Spleen (tissue), 11 donors: ENCODE measurements at regions not wholly inside any gene's neighbourhood (a gene's known extent, or its start where the extent isn't known, plus 50 kb on each side); places are given as distances from the start of the nearest gene placed in this dataset.

Experiments
- DNase-seq: peaks from one replicate; pipeline ENCODE4 v3.0.0-alpha.2; 2020
- H3K27ac ChIP-seq, 8 donors: fragments of 200-600 bp; sonication (generic) in 7 of 8; 1 replicate in 4 of 8; 2 replicates in 4 of 8; pipeline versions ENCODE4 v1.5.0 to v1.8.0; 2016 to 2021; ENCODE audit warnings: inconsistent platforms in 4 of 8, mild to moderate bottlenecking in 4 of 8, moderate library complexity in 1 of 8
- H3K27me3 ChIP-seq, 7 donors: fragments of 200-600 bp; sonication (generic) in 6 of 7; replicated peaks in 1 of 7; 1 replicate in 4 of 7; 2 replicates in 3 of 7; pipeline versions ENCODE4 v1.5.0 to v1.8.0; 2016 to 2021; ENCODE audit warnings: inconsistent platforms in 3 of 7, mild to moderate bottlenecking in 1 of 7
- H3K36me3 ChIP-seq, 6 donors: fragments of 200-600 bp; sonication (generic) in 5 of 6; 1 replicate in 4 of 6; 2 replicates in 2 of 6; pipeline versions ENCODE4 v1.5.0 to v1.8.0; 2016 to 2021; ENCODE audit warnings: inconsistent platforms in 2 of 6
- H3K4me1 ChIP-seq, 6 donors: fragments of 200-600 bp; sonication (generic) in 5 of 6; 1 replicate in 3 of 6; 2 replicates in 3 of 6; pipeline versions ENCODE4 v1.5.0 to v1.8.0; 2016 to 2021; ENCODE audit warnings: inconsistent platforms in 3 of 6
- H3K4me3 ChIP-seq, 8 donors: fragments of 200-600 bp; sonication (generic) in 7 of 8; 1 replicate in 4 of 8; 2 replicates in 4 of 8; pipeline versions ENCODE4 v1.5.0 to v1.8.0; 2016 to 2021; ENCODE audit warnings: inconsistent platforms in 4 of 8, mild to moderate bottlenecking in 4 of 8, moderate library complexity in 2 of 8
- H3K9me3 ChIP-seq, 8 donors: fragments of 200-600 bp; sonication (generic) in 7 of 8; 1 replicate in 4 of 8; 2 replicates in 4 of 8; pipeline versions ENCODE4 v1.5.0 to v1.8.0; 2016 to 2021; ENCODE audit warnings: inconsistent platforms in 4 of 8
- POLR2A ChIP-seq, 3 donors: fragments of 450-650 bp; IDR thresholded peaks; one replicate each; pipeline ENCODE4 v1.5.1; 2017; ENCODE audit warnings: antibody characterized with exemption in 3 of 3, mild to moderate bottlenecking in 1 of 3
- POLR2AphosphoS5 ChIP-seq, 3 donors: sonication (generic); formaldehyde crosslinking; IDR thresholded peaks; one replicate each; pipeline ENCODE4 v1.5.1; 2017; ENCODE audit warnings: antibody characterized with exemption in 3 of 3
- WGBS, 5 donors: extraction: QIAGEN DNeasy Blood & Tissue Kit in 3 of 5; methylation state at CpG; one replicate each; pipeline versions ENCODE4 v1.1.5 to v1.1.7; 2013 to 2018; 5-methylcytosine and 5-hydroxymethylcytosine counted together
- intact Hi-C: fragments of 100-400 bp; cut with DNase I; formaldehyde crosslinking; loops from one replicate; pipeline ENCODE4 v1.15.0; 2023; ENCODE audit warnings: low total_unique reads
- TF ChIP-seq, protein P1 (sequence below), 11 experiments: fragments of 200-600 bp in 7 of 11; fragments of 450-650 bp in 4 of 11; sonication (generic) in 4 of 11; IDR thresholded peaks in 8 of 11; conservative IDR thresholded peaks in 3 of 11; 1 replicate in 7 of 11; 2 replicates in 4 of 11; pipeline versions ENCODE4 v1.4.0 to v1.8.0; 2016 to 2021; ENCODE audit warnings: antibody characterized with exemption in 11 of 11, inconsistent platforms in 4 of 11, mild to moderate bottlenecking in 1 of 11
- donor health status: healthy with polysubstance abuse.
- donor health status: DM: no; HTN: no; CAD: no; lungs with moderate emphysema.
- donor health status: DM: no; HTN: no; CAD: no.
- donor health status: Bipolar disorder and iron deficiency.
- donor health status: healthy.
- donor health status: DM: no; HTN: no; CAD: no.
- donor health status: DM: yes; HTN: yes; CAD: no.

DNA sequence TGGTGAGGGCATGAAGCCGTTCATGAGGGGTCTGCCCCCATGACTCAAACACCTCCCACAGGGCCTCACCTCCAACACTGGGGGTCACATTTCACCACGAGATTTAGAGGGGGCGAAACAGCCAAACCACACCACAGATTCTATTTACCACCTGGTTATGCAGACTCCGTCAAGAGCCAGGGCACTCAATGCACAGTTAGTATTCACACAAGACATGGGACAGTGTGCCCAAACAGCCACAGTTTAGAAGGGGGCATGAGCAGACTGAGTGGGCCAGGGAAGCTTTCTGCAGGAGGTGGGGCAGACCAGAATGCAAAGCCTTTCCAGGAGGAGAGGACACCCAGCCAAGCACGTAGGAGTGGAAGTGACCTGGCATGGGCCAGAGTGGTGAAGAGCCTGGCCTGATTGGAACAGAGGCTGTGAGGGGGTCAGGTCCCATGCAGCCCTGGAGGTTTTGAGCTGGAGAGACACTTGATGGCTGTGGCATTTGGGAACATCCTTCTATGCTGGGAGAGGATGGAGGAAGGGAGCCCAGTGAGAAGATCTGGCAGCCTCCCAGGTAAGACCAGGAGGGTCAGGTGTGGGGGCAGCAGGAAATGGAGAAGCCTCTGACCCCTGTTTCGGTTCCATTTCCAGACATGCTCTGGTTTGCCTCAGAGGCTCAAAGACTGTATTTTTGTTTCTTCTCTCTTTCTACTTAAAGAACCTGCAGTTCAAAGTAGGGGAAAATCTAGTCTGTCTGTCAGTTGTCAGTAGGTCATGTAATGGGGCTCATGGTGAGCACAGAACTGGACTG is 199.1 kb upstream of the NCAM1 start:
- Histone ChIP-seq H3K36me3 (no peaks in the 10 kb centered on the region), H3K4me1 (no peaks in the 10 kb centered on the region), H3K27ac (no peak overlapping the region), H3K4me3 (no peak overlapping the region), H3K9me3 (no peaks in the 10 kb centered on the region), H3K27me3 (peaks cover 0 to 16% (median 0%) of the 10 kb centered on the region in 7 donors)
- DNase-seq: no peak
- 62 to 74% (median 70%) methylated on average over 6 of the region's 6 CpGs for WGBS, 5 donors
- intact Hi-C loops: no loop called here
- TF ChIP-seq, protein P1, sequence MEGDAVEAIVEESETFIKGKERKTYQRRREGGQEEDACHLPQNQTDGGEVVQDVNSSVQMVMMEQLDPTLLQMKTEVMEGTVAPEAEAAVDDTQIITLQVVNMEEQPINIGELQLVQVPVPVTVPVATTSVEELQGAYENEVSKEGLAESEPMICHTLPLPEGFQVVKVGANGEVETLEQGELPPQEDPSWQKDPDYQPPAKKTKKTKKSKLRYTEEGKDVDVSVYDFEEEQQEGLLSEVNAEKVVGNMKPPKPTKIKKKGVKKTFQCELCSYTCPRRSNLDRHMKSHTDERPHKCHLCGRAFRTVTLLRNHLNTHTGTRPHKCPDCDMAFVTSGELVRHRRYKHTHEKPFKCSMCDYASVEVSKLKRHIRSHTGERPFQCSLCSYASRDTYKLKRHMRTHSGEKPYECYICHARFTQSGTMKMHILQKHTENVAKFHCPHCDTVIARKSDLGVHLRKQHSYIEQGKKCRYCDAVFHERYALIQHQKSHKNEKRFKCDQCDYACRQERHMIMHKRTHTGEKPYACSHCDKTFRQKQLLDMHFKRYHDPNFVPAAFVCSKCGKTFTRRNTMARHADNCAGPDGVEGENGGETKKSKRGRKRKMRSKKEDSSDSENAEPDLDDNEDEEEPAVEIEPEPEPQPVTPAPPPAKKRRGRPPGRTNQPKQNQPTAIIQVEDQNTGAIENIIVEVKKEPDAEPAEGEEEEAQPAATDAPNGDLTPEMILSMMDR (IDR thresholded peaks at IDR 0.05 in 8 of 11, conservative IDR thresholded peaks at IDR 0.05 in 3 of 11): no peak
- TF ChIP-seq POLR2AphosphoS5 (IDR thresholded peaks at IDR 0.05): no peak
- no peak for TF ChIP-seq POLR2A (IDR thresholded peaks at IDR 0.05)

DNA sequence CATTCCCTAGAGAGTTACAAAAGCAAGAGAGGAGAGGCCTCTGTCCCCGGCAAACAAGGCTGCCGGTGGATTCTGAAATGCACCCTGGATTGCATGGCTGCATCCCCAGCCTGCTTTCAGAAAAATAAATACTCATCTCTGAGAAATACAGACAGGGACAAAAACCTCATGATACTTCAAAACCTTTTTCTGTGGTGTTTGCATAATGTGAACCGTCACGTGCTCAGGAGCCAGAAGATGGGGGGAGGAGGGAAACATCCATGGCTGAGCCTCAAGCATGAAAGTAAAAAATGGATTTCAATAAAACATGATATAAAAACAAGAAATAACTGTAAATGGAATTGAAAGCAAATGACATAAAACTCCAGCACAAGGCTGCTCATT is 198.5 kb upstream of the NCAM1 start:
- no peaks in the 10 kb centered on the region for H3K36me3 ChIP-seq
- intact Hi-C loops: no loop called here
- no peak overlapping the region for H3K4me3 ChIP-seq
- H3K9me3 ChIP-seq: no peaks in the 10 kb centered on the region
- H3K27ac ChIP-seq: no peak overlapping the region
- DNase-seq: no peak
- H3K27me3 ChIP-seq: peaks cover 0 to 16% (median 0%) of the 10 kb centered on the region in 7 donors
- H3K4me1 ChIP-seq: no peaks in the 10 kb centered on the region
- 69 to 86% (median 82%) methylated on average over 4 of the region's 4 CpGs for WGBS, 5 donors
- no peak for TF ChIP-seq POLR2A (IDR thresholded peaks at IDR 0.05)
- no peak for TF ChIP-seq POLR2AphosphoS5 (IDR thresholded peaks at IDR 0.05)
- TF ChIP-seq, protein P1 (IDR thresholded peaks at IDR 0.05 in 8 of 11, conservative IDR thresholded peaks at IDR 0.05 in 3 of 11): no peak

DNA sequence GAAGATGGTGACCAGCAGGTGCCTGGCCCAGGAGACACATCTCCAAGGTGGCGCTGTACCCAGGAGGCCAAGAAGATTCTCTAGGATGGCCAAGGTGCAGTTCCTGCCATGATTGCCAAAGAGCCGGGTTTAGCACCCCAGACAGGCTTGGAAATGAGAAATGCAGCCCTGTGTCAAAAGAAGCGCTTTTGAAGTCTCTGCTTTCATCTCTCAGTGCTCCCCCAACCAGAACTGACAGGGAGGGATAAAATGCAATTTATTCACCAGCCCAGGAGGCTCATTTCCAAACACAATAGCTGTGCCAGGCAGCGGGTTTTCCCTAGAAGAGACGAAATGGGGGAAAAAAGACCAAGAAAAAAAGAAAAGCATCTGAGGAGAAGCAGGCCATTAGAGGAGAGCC is 195.9 kb upstream of the NCAM1 start:
- H3K27me3 ChIP-seq: peaks cover 0 to 8% (median 0%) of the 10 kb centered on the region in 7 donors
- H3K9me3 ChIP-seq: no peaks in the 10 kb centered on the region
- no peak for DNase-seq
- 82 to 91% (median 86%) methylated on average over 4 to 5 of the region's 5 CpGs for WGBS, 5 donors
- no peak overlapping the region for H3K27ac ChIP-seq
- intact Hi-C loops: no loop called here
- TF ChIP-seq POLR2AphosphoS5 (IDR thresholded peaks at IDR 0.05) (no peak), POLR2A (IDR thresholded peaks at IDR 0.05) (no peak)
- TF ChIP-seq, protein P1 (IDR thresholded peaks at IDR 0.05 in 8 of 11, conservative IDR thresholded peaks at IDR 0.05 in 3 of 11): no peak
- H3K4me1 ChIP-seq: no peaks in the 10 kb centered on the region
- no peak overlapping the region for H3K4me3 ChIP-seq
- no peaks in the 10 kb centered on the region for H3K36me3 ChIP-seq

DNA sequence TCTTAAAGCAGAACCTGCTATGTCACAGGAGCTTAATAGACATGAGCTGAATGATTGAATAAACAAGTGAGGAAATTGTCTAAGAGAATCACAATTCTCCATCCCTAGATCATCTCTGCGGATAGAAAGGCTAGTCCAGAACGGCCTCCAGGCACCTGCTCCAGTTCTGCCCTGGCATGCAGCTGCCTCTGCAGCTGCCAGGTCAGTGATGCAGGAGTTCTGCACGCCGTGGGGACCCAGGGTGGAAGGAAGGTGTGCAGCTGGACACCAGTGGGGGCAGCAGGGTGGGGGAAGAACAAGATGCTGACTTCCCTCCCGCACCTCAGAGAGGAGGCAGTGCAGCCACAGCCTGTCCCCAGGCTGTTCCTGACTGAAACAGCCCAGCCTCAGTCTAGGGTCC is 192.1 kb upstream of the NCAM1 start:
- H3K9me3 ChIP-seq: no peaks in the 10 kb centered on the region
- DNase-seq: no peak
- H3K4me1 ChIP-seq: no peaks in the 10 kb centered on the region
- peaks cover 0 to 10% (median 0%) of the 10 kb centered on the region in 7 donors for H3K27me3 ChIP-seq
- intact Hi-C loops: no loop called here
- H3K36me3 ChIP-seq: no peaks in the 10 kb centered on the region
- H3K27ac ChIP-seq: no peak overlapping the region
- H3K4me3 ChIP-seq: no peak overlapping the region
- TF ChIP-seq POLR2A (IDR thresholded peaks at IDR 0.05) (no peak), POLR2AphosphoS5 (IDR thresholded peaks at IDR 0.05) (no peak)
- TF ChIP-seq, protein P1 (IDR thresholded peaks at IDR 0.05 in 8 of 11, conservative IDR thresholded peaks at IDR 0.05 in 3 of 11): no peak
- WGBS, 5 donors: 51 to 80% (median 74%) methylated on average over 5 of the region's 5 CpGs
